ENCODE measurements at regions not wholly inside any gene's neighbourhood (a gene's known extent, or its start where the extent isn't known, plus 50 kb on each side); places are given as distances from the start of the nearest gene placed in this dataset.

- TF ChIP-seq CTCF (IDR thresholded peaks at IDR 0.05; ENCODE audit: extremely low read depth, insufficient read depth, missing control alignments), result no peak
- no peak for DNase-seq (ENCODE audit: low spot score)
- in situ Hi-C loops (cut with MboI; ENCODE audit: low pct_unique_long_range_greater_than_20kb, low sequenced_read_pairs, unreplicated experiment), result no loop called here
Observed at GRCh38 chr12:111088409-111088808, 168.0 kb upstream of the MYL2 start.

GRCh38 chr12:111086947-111087700, 166.7 kb upstream of the MYL2 start:
- TF ChIP-seq CTCF (IDR thresholded peaks at IDR 0.05; ENCODE audit: extremely low read depth, insufficient read depth, missing control alignments), result no peak
- DNase-seq (ENCODE audit: low spot score), result no peak
- in situ Hi-C loops (cut with MboI; ENCODE audit: low pct_unique_long_range_greater_than_20kb, low sequenced_read_pairs, unreplicated experiment), result no loop called here

- in situ Hi-C loops (cut with MboI; ENCODE audit: low pct_unique_long_range_greater_than_20kb, low sequenced_read_pairs, unreplicated experiment), result no loop called here
- no peak for TF ChIP-seq CTCF (IDR thresholded peaks at IDR 0.05; ENCODE audit: extremely low read depth, insufficient read depth, missing control alignments)
- no peak for DNase-seq (ENCODE audit: low spot score)
Observed at GRCh38 chr12:111085096-111085495, 164.7 kb upstream of the MYL2 start.

- in situ Hi-C loops (cut with MboI; ENCODE audit: low pct_unique_long_range_greater_than_20kb, low sequenced_read_pairs, unreplicated experiment), result no loop called here
- no peak for TF ChIP-seq CTCF (IDR thresholded peaks at IDR 0.05; ENCODE audit: extremely low read depth, insufficient read depth, missing control alignments)
- no peak for DNase-seq (ENCODE audit: low spot score)
Observed at GRCh38 chr12:111084605-111085004, 164.2 kb upstream of the MYL2 start.

GRCh38 chr12:111084158-111084557, 163.8 kb upstream of the MYL2 start:
- DNase-seq (ENCODE audit: low spot score), result no peak
- in situ Hi-C loops (cut with MboI; ENCODE audit: low pct_unique_long_range_greater_than_20kb, low sequenced_read_pairs, unreplicated experiment), result no loop called here
- no peak for TF ChIP-seq CTCF (IDR thresholded peaks at IDR 0.05; ENCODE audit: extremely low read depth, insufficient read depth, missing control alignments)

GRCh38 chr12:111081600-111081999, 161.2 kb upstream of the MYL2 start:
- DNase-seq (ENCODE audit: low spot score), result no peak
- in situ Hi-C loops (cut with MboI; ENCODE audit: low pct_unique_long_range_greater_than_20kb, low sequenced_read_pairs, unreplicated experiment), result no loop called here
- no peak for TF ChIP-seq CTCF (IDR thresholded peaks at IDR 0.05; ENCODE audit: extremely low read depth, insufficient read depth, missing control alignments)
